T-helper 1 cell (primary cell): ENCODE measurements at regions not wholly inside any gene's neighbourhood (a gene's known extent, or its start where the extent isn't known, plus 50 kb on each side); places are given as distances from the start of the nearest gene placed in this dataset.
"Not testable (repeated sequence)": the region's sequence is repeated elsewhere in the genome, so short reads cannot be mapped to it uniquely, and the experiment has no call there.

ENCODE experiments used
- DNase-seq, 5 donors: peaks; one replicate each; pipeline ENCODE4 v3.0.0-alpha.2; 2012 to 2020

DNA sequence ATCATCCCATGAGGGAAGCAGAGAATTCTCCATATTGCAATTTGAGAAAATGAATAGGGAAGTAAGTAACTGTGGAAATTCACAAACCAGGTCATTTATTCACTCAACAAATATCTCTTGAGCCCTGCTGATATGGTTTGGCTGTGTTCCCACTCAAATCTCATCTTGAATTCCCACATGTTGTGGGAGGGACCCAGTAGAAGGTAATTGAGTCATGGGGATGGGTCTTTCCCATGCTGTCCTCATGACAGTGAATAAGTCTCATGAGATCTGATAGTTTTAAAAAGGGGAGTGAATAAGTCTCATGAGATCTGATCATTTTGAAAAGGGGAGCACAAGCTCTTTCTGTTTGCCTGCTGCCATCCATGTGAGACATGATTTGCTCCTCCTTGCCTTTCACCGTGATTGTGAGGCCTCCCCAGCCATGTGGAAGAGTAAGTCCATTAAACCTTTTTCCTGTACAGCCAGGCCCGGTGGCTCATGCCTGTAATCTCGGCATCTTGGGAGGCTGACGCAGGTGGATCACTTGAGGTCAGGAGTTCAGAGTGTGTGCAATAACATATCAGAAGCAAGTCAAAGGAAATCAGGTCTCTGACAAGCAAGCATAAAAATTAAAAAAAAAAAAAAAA, 193.2 kb downstream of the NDUFA10 start:
- no peak for DNase-seq

- DNase-seq: no peak
Observed at GRCh38 chr2:239831001-239831731, 194.0 kb downstream of the NDUFA10 start.

DNA sequence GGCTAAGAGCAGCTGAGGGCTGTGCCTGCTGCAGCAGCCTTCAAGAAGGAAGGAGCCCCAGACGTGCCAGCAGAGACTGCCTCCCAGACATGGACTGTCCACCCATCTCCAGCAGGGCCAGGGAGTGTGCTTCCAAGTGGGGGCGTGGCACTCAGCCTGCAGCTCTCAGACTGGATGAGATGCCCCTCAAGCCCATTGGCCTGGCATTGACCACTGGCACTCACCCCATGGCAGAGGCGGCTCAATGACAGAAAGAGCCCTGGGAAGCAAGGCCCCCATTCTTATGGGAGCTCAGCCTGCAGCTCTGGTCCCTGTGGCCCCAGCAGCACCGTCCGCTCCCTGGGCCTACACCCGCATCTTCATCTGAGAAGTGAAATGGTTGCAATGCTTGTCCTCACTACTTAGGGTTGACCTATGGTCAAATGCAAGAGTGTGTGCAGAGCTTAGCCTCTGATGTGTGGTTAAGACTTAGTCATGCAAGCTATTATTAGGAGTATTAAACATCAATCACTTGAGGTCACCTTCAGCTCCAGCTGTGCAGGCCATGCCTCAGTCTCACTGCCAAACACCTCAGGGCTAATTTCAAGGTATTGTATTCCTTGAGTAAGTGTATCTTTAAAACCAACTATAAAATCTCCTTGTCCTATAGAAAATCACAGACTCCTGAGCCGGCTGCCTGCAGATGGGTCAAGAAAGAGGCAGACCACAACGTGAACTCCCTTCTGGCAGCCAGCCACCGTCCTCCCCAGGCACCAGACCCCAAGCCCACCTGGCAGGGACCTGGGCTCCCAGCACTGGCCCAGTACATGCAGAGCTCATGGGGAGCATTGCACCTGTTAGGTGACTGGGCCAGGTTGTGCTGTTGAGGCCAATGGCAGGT, 194.8 kb downstream of the NDUFA10 start:
- DNase-seq: no peak

DNA sequence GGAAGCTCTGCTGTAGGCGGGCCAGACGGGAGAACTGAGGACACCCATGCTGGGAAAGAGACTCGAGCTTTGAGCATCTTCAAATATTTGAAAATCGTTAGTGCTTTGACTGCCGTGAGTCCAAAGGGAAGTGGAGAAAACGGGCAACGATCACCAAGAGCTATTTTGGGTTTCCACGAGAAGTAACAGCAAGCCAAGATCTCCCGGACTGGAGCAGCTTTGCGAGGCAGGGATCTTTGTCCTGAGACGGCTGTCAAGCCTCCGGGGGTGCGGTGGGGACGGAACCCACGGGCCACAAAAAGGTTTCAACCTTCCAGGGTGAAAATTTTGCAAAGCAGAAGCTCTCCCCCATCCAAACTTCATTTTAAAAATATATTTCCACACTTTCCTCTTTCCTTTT, 195.8 kb downstream of the NDUFA10 start:
- no peak for DNase-seq

- DNase-seq: not testable (repeated sequence)
Observed at GRCh38 chr2:239828973-239829275, 196.2 kb downstream of the NDUFA10 start.

DNA sequence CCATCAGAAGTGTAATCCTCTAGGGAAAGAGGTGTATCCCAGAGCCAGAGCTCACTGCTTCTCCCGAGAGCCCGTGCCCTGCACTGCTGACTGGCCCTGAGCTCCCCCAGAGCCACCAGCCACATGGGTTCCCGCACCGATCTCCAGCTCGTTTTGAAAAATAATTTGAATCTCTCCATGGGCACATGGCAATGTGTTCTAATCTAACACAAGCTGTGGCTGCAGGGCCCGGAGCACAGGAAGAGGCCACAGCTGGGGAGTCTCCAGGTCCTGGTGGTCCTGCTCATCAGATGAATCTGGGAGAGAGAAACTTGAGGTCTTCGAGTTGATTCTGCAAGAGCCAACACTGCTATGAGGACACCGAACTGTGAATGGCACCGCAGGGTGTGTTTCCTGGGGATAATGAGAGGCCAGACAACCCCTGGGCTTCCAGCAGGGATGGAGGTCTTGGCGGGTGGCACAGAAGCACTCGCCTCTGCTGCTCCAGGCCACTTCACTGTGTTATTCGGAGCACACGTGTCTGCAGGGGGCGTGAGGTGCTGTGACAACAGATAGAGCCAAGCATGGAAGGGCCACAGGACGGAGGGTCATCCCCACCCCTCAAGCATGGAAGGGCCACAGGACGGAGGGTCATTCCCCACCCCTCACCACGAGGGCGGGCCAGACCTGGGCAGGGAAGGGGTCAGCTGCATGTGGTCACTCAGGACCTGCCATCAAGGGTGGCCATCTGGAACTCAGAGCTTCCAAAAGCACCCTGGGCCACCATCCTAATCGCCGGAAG, 196.8 kb downstream of the NDUFA10 start:
- DNase-seq: no peak

- DNase-seq: no peak
Observed at GRCh38 chr2:239827523-239827890, 197.6 kb downstream of the NDUFA10 start.

GRCh38 chr2:239826786-239827522, 198.2 kb downstream of the NDUFA10 start:
- no peak for DNase-seq

DNA sequence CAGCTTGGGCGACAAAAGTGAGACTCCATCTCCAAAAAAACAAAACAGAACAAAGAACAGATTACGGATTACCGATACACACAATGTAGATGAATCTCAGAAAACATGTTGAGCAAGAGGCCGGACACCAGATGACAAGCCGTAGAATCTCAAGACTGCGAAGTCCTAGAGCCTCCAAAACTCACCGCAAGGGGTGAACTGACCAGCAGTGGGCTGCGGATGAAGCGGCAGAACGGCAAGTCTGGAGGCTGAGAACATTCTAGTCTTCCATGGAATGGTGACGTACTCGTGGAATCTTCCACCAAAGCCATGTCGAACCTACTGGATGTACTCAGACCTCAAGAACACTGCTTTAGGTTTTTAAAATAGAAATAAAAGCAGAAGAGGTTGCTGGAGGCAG, 198.8 kb downstream of the NDUFA10 start:
- DNase-seq: no peak

GRCh38 chr2:239825705-239825979, 199.5 kb downstream of the NDUFA10 start:
- no peak for DNase-seq

DNA sequence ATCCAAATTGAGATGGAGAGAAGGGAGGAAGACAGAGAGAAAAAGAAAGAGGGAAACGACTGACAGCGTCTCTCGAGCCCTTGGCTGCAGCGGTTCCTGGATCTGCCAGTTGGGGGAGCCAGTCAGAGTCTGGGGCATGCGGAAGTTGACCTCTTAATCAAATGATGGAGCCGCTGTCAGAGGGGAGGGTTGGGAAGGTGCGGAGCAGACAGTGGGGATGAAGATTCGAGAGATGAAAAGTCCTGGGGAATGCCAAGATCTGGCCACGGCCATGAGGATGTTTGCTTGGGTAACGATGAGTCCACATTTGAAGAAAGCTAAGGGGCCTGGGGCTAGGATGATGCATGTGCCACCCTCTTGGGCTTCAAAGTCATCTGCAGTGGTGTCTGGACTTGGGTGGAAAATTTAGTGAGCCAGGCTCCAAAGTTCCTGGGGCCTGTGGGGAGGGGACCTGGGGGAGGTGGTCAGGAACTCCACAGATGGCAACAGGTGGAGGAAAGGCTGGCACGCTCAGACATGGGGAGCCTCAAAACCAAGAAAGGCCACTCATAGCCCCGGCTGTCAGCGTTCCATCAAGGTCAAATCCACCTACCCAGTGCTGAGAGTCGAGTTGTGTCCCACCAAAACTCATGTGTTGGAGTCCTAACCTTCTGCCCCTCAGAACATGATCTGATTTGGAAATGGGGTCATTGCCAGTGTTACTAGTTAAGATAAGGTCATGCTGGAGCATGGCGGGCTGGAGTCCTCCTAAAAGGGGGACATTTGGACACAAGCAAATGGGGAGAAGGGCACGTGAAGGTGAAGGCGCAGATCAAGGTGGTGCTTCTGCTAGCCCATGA, 200.1 kb downstream of the NDUFA10 start:
- DNase-seq: no peak

- peak in 1 of 5 donors; percentile 15 for DNase-seq
Observed at GRCh38 chr2:239824046-239824694, 201.0 kb downstream of the NDUFA10 start.

DNA sequence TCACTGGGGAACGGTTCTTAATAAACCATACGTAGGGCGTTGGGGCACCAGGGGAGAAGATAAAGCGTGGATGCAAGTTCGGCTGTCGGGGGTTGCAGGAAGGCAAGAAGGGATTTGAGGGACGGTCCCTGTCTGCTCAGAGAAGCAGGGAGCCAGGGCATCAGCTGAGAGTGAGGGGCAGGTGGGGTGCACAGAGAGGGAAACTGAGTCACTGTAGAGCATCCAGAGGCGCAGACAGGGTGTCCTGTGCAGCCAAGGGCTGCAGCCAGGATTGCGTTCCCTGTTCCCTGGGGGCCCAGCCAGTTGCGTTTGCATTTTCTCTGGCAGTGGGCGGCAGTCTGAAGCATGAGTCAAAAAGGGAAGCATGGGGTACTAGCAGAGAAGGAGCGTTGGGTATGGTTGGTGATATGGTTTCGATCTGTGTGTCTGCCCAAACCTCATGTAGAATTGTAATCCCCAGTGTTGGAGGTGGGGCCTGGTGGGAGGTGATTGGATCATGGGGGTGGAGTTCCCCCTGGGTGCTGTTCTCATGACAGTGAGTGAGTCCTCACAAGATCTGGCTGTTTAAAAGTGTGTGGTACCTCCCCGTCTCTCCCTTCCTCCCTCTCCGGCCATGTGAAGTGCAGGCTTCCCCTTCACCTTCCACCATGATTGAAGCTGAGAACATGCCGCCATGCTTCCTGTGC, 202.9 kb downstream of the NDUFA10 start:
- DNase-seq: no peak

GRCh38 chr2:239821694-239822075, 203.5 kb downstream of the NDUFA10 start:
- DNase-seq: no peak

DNA sequence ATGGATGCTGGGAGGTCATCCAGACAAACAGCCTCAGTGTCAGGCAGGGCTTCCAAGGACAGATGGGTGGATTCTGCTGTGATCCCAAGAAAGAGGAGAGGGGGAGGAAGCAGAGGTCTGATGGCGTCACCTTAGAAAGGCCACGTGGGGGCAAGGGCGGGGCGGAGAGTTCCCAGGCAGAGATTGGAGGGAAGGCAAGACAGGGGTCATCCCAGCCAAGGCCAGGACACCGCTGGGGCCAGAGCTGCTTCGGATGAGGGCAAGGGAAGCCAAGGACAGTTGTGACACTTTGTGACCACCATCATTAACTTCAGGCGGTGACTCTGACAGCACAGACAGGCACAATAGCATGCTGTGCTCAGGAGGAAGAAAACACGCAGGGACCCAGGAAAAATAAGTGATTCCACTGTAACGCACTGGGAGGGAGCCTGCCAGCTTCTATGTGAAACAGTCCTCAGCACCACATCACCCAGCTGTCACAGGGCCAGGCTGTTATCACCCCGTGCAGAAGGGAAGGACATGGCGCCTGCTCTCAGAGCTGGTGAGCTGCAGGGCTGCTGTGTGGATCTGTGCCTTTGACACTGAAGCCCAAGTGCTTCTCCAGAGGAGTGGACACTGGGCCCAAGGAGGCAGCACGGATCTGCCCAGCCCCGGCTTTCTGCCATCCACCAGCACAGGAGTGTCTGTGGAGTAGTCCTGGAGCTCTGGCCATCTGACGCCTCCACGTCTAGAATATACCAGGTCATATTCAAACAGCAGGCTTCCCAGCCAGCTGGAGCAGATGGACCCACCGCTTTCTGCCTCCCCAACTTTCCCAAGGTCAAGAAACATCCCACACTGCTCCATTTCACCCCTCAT, 204.1 kb downstream of the NDUFA10 start:
- no peak for DNase-seq

GRCh38 chr2:239819974-239820555, 205.1 kb downstream of the NDUFA10 start:
- DNase-seq: no peak

- no peak for DNase-seq
Observed at GRCh38 chr2:239819091-239819973, 205.8 kb downstream of the NDUFA10 start.

DNA sequence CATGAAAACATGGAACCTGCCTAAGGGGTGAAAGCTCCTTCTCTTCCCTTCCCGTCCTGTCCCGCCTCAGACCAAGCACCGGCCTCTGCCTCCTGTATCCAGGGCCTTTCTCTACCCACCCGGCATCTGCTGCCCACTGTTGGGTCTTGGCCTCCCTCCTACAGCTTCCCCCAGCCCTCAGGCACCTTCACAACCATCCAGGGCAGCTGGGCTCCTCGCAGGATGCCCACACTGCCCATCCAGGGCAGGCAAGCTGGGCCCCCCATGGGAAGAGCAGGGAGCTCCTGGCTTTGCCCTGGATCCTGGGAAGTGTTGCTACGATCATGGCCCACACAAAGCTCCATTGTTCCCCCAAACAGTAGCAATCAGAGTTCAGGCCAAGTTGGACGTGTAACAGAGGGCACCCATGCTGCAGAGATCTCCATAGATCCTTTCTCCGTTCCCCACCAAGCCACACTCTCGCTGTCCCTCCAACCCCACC, 206.6 kb downstream of the NDUFA10 start:
- no peak for DNase-seq
